ENCODE measurements at regions not wholly inside any gene's neighbourhood (a gene's known extent, or its start where the extent isn't known, plus 50 kb on each side); places are given as distances from the start of the nearest gene placed in this dataset.

GRCh38 chr10:126798649-126799048, 106.6 kb upstream of the DOCK1 start:
- WGBS, 5 donors, result 46 to 81% (median 61%) methylated on average over 7 to 13 of the region's 13 CpGs
- Histone ChIP-seq H3K36me3 (no peaks in the 10 kb centered on the region), H3K4me3 (no peak overlapping the region), H3K27ac (no peak overlapping the region), H3K9me3 (peaks cover 0 to 3% (median 0%) of the 10 kb centered on the region in 4 donors), H3K4me1 (no peaks in the 10 kb centered on the region), H3K27me3 (no peaks in the 10 kb centered on the region)
- TF ChIP-seq POLR2AphosphoS5 (IDR thresholded peaks at IDR 0.05) (no peak), EP300 (IDR thresholded peaks at IDR 0.05) (no peak), POLR2A (IDR thresholded peaks at IDR 0.05) (no peak), CTCF (IDR thresholded peaks at IDR 0.05) (no peak)
- no peak for DNase-seq
- intact Hi-C loops (cut with DNase I; ENCODE audit: low total_unique reads), result no loop called here

- 75 to 91% (median 85%) methylated on average over 1 of the region's 1 CpG for WGBS, 5 donors
- Histone ChIP-seq H3K36me3 (no peaks in the 10 kb centered on the region), H3K27me3 (no peaks in the 10 kb centered on the region), H3K4me3 (no peak overlapping the region), H3K27ac (no peak overlapping the region), H3K9me3 (no peaks in the 10 kb centered on the region), H3K4me1 (no peaks in the 10 kb centered on the region)
- intact Hi-C loops (cut with DNase I; ENCODE audit: low total_unique reads), result no loop called here
- no peak for DNase-seq
- TF ChIP-seq EP300 (IDR thresholded peaks at IDR 0.05) (no peak), CTCF (IDR thresholded peaks at IDR 0.05) (no peak), POLR2A (IDR thresholded peaks at IDR 0.05) (no peak), POLR2AphosphoS5 (IDR thresholded peaks at IDR 0.05) (no peak)
Observed at GRCh38 chr10:126803394-126803793, 101.8 kb upstream of the DOCK1 start.

- intact Hi-C loops (cut with DNase I; ENCODE audit: low total_unique reads), result no loop called here
Observed at GRCh38 chr10:126804396-126804795, 100.8 kb upstream of the DOCK1 start.

GRCh38 chr10:126806498-126806897, 98.7 kb upstream of the DOCK1 start:
- intact Hi-C loops (cut with DNase I; ENCODE audit: low total_unique reads), result no loop called here
- WGBS, 5 donors, result 73 to 100% (median 91%) methylated on average over 2 of the region's 2 CpGs
- H3K27ac ChIP-seq, result no peak overlapping the region
- H3K27me3 ChIP-seq, result no peaks in the 10 kb centered on the region
- TF ChIP-seq POLR2AphosphoS5 (IDR thresholded peaks at IDR 0.05), result no peak
- DNase-seq, result no peak
- H3K36me3 ChIP-seq, result no peaks in the 10 kb centered on the region
- peaks cover 0 to 18% (median 1%) of the 10 kb centered on the region in 4 donors for H3K9me3 ChIP-seq
- no peaks in the 10 kb centered on the region for H3K4me1 ChIP-seq
- no peak overlapping the region for H3K4me3 ChIP-seq

More at GRCh38 chr10:126804396-126804795, 100.8 kb upstream of the DOCK1 start:
- no peaks in the 10 kb centered on the region for H3K9me3 ChIP-seq
- no peak overlapping the region for H3K4me3 ChIP-seq
- H3K4me1 ChIP-seq, result no peaks in the 10 kb centered on the region
- H3K36me3 ChIP-seq, result no peaks in the 10 kb centered on the region
- no peaks in the 10 kb centered on the region for H3K27me3 ChIP-seq
- 64 to 100% (median 78%) methylated on average over 1 to 2 of the region's 2 CpGs; no CpG with 5 or more reads in 1 of the 5 donors for WGBS, 5 donors
- no peak overlapping the region for H3K27ac ChIP-seq
- TF ChIP-seq POLR2AphosphoS5 (IDR thresholded peaks at IDR 0.05) (no peak), EP300 (IDR thresholded peaks at IDR 0.05) (no peak), POLR2A (IDR thresholded peaks at IDR 0.05) (no peak), CTCF (IDR thresholded peaks at IDR 0.05) (no peak)
- no peak for DNase-seq

GRCh38 chr10:126806991-126807702, 98.1 kb upstream of the DOCK1 start:
- Histone ChIP-seq H3K4me1 (no peaks in the 10 kb centered on the region), H3K4me3 (no peak overlapping the region), H3K27ac (no peak overlapping the region), H3K27me3 (no peaks in the 10 kb centered on the region), H3K36me3 (no peaks in the 10 kb centered on the region), H3K9me3 (peaks cover 0 to 18% (median 2%) of the 10 kb centered on the region in 4 donors)
- no peak for DNase-seq
- TF ChIP-seq POLR2AphosphoS5 (IDR thresholded peaks at IDR 0.05) (no peak), POLR2A (IDR thresholded peaks at IDR 0.05) (no peak), CTCF (IDR thresholded peaks at IDR 0.05) (no peak), EP300 (IDR thresholded peaks at IDR 0.05) (no peak)
- 72 to 90% (median 80%) methylated on average over 5 of the region's 5 CpGs for WGBS, 5 donors
- intact Hi-C loops (cut with DNase I; ENCODE audit: low total_unique reads), result no loop called here
